ENCODE measurements at regions not wholly inside any gene's neighbourhood (a gene's known extent, or its start where the extent isn't known, plus 50 kb on each side); places are given as distances from the start of the nearest gene placed in this dataset.
"Not testable (repeated sequence)": the region's sequence is repeated elsewhere in the genome, so short reads cannot be mapped to it uniquely, and the experiment has no call there.

DNA sequence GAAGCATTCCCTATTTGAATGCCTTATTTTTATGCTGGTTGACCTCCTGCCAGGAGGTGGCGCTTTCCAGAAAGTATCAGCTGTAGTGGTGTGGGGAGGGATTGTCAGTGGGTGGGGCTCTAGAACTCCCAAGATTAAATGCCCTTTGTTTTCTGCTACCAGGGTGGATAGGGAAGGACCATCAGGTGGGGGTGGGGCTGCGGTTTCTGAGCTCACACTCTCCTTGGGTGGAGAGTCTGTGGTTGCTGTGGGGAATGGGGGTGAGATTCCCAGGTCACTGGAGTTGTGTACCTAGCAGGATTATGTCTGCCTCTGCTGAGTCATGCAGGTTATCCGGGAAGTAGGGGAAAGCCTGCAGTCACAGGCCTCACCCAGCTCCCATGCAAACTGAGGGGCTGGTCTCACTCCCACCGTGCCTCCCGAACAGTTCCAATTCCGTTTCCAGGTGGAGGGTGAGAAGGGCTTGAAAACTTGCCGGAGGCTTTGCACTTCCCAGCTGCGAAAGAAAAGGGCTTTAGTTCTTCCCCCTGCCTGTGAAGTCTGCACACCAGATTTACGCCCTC is 68.3 kb downstream of the ALG10B start:
- DNase-seq, result no peak

DNA sequence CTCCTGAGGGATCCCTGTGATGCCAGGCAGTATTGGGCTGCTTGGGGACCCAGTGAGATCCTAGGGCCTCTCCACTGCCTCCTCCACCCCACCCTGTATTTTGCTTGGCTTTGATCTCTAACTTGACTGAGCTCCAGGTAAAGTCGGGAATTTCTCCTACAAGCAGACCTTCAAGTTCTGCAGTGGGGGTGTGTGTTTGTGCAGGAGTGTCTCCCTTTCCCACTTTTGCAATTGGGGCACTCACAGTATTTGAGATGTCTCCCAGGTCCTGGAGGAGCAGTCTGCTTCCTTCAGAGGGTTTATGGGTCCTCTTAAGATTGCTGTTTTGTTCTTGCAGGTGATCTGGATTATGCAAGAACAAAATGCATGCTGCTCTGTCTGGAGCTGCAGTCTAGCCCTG is 68.9 kb downstream of the ALG10B start:
- DNase-seq, result no peak

DNA sequence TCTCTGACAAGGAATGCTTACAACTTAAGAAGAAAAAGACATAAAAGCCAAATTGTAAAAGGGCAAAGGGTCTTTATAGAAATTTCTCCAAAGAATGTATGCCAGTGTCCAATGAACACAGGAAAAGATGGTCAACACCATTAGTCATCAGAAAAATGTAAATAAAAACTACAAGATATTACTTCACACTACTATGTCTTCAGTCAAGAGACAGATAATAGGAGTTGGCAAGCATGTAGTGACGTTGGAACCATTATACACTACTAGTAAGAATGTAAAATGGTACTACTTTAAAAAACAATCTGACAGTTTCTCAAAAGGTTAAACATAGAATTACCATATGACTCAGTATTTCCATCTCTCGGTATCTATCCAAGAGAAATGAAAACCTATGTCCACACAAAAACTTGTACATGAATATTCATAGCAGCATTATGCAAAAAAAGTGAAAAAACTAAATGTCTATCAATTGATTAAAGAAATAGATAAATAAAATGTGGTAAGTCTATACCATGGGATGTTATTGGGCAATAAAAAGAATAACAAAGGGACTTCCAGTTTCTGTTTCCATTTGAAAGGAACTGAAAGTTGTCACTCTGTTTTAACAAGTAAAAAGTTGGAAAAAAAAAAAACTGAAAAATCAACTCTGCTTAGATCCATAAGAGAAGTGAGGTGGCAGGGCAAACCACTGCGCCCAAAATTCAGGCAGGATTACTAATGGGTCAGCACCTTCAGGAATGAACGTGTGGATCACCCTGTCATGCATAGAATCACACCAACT is 69.8 kb downstream of the ALG10B start:
- no peak for DNase-seq

DNA sequence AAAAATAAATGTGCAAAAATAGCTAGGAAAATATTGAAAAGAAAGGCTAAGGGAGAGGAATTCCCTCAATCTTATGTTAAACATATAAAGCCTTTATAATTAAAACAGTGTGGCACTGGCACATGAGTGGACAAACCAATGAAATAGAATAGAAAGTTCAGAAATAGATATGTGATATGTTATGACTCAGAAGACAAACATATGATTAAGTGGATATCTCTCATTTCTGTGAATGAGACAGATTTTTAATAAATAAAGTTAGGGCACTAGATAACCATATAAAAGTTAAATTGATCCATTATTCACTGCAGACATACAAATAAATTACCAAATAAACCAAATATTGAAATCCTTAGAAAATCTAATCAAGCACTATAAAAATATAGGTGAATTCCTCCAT is 73.0 kb downstream of the ALG10B start:
- DNase-seq, result no peak

DNA sequence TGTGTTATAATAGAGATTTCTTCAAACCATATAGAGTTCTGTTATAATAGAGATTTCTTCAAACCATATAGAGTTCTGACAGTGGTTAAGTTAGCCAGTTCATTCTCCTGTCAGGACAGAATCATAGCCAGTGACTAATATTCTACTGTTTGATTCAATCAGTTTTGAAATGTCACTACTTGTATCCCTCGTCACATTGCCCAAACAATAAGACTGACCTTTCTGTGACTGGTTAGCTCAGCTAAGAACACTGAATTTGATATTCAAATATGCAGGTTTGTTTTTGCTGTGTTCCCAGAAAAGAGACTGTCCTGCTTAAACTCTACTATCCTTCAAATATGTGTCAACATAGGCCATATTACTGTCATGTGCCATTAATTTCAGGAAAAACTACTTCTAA is 74.4 kb downstream of the ALG10B start:
- no peak for DNase-seq

DNA sequence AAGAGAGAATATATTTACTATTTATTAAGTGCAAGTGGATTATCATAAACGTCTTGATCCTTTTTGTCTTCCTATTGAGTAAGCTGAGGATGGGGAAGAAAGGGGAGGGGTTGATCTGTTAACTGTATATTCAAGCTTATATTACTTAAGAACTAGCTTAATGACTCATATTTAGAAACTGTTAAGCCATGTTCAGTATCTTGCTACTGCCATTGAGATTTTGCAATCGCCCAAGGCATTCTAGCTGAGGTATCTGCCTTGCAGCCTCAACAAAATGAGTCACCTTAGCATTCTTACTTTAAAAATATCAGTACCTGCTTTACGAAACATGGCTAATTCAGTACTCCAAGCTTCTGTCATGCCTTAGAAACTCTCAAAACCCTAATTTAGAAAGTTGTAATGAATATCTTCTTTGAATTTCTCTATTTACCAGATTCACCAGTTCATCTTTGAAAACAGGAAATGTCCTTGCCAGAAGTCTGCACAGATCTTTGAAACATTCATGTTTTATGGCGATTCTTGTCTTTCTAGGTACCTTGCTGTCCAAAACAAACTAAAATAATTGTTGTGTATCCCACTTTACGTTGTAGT is 76.1 kb downstream of the ALG10B start:
- DNase-seq, result no peak

DNA sequence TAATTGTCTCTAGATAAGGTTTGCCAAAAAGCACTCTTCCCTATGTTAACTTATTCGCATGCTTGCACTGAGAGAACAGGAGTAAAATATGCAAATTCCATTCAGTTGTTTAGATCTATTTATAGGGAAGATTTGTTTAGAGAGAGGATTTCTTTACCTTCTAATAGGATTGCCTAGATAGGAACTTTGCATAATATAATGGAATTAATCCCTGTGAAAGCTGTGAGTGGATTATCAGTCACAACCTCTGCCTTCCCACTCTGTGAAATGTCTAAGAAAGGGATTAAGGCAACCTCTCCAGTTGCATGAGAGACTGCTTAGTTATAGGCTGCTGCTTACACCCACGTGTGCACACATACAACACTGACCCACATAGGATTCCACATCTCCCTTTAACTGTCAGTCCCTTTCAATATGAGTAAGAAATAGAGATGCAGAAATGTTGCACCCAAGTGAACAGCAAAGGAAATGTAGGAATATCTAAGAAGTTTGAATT is 83.2 kb downstream of the ALG10B start:
- DNase-seq, result no peak

DNA sequence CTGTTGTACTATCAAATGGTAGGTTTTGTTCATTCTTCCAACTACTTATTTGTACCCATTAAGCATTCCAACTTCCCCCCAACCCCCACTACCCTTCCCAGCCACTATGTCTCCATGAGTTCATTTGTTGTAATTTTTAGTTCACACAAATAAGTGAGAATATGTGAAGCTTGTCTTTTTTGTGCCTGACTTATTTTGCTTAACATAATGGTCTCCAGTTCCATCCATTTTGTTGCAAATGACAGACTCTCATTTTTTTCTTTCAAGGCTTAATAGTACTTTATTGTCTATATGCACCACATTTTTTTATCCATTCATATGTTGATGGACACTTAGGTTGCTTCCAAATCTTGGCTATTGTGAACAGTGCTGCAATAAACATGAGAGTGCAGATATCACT is 86.2 kb downstream of the ALG10B start:
- DNase-seq, result no peak

DNA sequence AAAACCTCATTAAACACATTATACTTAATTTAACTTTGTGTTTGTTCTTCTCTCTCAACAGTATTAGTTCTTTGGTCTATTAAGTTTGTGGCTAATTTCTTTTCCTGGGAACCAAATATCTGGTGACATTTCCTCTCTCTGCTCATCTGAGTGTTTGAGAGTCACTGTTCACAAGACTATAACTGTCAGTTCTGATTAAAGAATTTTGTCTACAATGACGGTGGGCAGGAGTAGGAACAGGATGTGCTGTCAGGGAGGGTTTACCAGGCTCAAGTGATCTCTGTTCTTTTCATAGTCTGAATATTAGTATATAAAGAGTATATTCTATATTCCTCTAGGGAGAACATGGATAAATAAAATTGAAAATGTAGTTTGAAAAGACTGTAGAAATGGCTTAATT is 92.9 kb downstream of the ALG10B start:
- no peak for DNase-seq

DNA sequence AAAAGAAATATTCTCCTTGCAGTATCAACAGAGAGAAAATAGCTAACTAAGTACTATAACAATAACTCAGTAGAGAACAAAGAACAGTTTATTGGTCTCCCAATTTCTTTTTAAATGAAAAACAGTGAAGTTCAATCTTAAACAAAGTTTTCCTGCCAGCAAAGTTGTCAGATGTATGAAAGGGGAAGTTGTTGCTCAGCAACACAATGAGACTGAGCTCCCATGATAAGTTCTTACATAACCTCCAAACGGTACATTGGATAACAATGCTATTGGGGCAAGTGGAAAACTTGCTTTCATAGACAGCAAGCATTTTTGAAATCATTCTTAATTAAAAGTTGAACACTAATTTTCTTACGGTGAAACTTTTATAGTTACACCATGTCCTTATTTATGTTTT is 94.9 kb downstream of the ALG10B start:
- no peak for DNase-seq

DNA sequence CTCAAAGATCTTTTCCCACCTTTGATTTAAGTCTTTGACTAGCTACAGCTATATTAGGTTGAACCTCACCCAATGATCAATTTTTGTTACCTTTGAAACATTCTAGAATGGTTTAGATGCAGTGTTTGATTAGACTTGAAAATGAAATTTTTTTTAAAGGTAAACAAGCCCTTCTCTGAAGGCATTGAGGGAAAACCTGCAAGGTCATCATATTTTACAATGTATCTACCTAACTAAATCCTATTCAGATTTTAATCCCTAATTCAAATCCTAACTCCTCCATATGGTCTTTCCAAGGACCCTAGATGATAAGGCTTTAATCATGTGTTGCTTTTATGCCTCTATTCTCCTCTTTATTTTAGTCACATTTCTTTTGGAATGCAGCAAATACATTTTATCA is 95.4 kb downstream of the ALG10B start:
- no peak for DNase-seq

DNA sequence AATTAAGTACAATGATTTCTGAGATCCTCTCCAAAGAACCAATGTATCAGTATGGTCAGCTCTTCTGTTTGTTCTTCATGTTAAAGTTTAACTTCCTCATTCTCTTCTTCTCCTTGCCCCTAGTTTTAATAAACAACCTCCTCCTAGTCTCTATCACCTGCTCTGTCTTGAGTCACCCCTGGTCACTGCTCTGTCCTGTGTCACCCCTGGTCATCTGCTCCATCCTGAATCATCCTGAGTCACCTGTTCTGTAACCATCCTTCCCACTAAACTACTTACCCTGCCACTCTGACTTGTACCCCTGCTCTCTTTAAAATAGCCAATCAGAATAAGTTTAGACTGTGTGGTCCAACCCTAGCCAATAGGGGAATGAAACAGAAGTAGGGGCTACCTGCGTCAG is 100.5 kb downstream of the ALG10B start:
- DNase-seq, result no peak

DNA sequence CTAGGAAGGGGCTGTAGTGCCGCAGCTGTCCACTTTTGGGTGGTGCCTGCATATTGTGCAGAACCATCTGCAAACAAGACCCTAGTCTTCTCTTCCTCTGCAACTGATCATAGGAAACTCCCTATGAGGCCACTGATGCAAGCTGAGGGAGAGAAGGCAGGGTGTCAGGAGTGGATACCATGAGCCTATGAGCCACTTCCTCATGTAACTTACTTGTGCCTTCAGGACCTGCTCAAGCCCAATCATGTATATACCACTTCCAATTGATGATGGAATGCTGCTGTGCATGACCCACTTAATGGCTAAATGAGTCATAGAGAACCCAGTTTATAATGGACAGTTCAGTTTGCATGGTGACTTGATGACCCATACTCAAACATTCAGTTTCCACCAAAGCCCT is 107.9 kb downstream of the ALG10B start:
- DNase-seq, result no peak

DNA sequence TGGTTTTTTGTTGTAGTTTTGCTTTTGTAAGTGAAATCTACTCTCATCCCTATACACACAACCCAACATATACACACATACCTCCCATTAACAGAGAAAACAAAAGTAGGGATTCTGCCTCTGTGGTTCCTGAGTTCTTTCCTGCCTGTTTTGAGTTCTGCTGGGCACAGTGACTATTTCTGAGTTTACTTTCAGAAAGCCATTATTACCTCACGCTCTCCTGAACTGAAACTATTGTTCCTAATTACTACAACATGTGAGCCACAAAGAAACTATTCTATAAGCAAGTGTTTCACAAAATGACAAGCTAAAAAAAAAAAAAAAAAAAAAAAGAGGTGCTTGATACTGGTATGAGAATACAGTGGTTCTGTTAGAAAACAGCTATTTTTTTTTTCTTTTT is 110.9 kb downstream of the ALG10B start:
- DNase-seq, result no peak

DNA sequence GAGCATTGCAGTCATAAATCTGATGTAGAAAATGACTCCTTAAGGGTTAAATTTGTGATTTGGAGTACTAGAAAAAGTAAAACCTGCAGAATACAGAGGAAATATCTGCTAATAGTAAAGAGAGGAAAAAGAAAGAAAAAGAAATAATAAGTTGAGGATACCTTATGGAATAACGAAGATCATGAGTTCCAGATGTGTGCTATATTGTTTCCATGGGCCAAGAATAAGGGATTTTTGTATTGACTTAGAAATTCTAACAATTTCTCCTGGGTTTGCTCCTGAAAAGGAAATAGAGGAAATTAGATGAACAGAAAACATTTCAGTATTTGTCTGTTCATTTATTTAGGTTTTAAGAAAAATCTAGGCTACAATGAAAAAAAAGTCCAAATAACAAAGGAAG is 115.3 kb downstream of the ALG10B start:
- no peak for DNase-seq

DNA sequence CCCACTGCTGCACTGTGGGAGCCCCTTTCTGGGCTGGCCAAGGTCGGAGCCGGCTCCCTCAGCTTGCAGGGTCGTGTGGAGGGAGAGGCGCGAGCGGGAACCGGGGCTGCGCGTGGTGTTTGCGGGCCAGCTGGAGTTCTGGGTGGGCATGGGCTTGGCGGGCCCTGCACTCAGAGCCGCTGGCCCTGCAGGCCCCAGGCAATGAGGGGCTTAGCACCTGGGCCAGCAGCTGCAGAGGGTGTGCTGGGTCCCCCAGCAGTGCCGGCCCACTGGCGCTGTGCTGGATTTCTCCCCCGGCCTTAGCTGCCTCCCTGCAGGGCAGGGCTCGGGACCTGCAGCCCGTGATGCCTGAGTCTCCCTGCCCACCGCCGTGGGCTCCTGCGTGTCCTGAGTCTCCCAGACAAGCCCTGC is 125.3 kb downstream of the ALG10B start:
- DNase-seq, result not testable (repeated sequence)

DNA sequence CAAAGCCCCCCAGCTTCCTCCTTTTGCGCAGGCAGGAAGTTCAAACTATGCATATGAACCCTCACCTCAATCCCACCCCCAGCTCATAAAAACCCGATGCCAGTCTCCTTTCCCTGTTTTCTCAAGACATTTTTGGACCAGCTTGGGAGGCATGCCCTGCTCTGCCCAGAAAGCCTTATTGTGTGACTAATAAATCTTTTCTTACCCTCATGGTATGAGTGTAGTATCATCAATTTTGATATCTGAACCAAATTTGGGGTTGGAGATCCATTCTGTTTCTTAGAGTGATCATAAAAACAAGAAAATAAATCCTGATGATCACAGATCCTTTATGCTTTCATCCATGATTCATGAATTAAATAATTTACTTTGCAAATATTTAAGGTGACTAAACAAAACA is 128.5 kb downstream of the ALG10B start:
- DNase-seq, result no peak

DNA sequence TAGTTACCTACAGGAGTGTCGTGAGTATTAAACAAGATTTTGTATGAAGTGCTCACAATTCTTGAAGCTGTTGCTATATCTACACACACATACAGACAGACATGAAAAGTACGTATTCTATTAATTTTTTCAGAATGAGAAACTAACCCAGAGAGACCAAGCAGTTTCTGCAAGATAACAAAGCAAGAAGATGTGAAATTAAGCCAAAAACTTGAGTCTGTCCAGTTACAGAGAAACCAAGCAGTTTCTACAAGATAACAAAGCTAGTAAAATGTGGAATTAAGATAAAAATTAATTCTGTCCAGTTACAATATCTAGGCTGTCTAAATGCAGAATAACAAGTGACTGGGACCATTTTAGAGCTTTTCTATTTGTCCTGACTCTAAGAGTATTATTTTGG is 132.4 kb downstream of the ALG10B start:
- DNase-seq, result no peak

DNA sequence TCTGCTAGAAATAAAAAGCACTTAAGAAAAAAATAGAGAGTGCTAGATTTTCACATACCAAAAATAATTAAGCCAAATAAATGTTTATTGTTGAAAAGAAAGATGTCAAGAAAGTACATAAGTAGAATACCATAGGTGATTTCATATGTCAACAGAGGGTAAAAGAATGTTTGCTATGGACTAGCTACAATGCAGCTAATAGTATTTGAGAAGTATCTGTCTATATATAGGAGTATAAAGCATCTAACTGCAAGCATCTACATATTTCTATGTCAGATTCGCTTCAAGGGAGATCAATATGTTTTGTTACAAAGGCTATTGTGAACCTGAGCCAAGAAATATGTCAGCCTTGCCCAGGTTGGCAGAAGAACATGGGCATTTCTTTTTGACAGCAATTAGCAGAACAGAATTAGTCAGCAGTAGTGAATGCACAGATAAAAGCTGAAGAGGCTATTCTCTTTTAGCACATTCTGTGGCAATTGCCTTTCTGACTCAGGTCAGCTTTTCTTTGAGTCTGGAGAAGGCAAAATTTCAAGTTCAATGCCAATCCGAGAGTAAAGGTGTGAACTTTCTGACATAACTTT is 140.1 kb downstream of the ALG10B start:
- DNase-seq, result no peak

DNA sequence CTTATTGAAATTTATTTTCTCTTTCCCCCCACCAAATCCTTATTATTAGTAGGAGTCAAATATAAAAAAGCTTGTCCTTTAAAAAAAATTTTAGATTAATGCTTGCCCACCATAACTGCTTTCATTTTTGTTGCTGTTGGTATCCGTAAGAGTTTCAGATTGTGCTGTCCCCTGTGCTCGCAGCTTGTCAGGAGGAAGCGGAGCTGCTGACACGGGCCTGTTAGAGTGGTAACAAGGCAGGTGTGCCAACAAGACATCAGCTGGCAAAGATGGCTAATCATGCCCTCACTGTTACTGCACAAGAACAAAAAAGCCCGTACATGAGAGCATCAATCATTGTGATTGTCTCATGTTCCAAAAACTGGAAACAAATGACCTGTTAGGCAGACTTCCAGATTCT is 148.4 kb downstream of the ALG10B start:
- no peak for DNase-seq

DNA sequence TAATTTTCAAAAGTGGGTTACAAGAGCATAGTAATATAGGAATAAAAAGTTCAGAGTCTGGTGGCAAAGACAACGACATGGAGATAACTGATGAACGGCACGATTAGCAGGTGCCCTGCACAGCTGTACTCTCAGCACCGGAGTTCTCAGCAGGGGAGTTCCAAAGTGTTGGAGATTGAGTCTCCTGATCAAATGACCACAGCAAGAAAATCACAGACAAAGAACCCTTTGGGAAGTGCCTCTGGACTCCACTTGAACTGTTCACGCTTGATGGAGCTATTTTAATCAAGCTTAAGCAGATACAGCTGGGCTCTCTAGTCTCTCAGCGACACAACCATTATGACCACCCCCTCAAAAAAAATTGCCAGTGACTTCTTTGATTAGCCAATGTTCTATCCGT is 153.1 kb downstream of the ALG10B start:
- no peak for DNase-seq

DNA sequence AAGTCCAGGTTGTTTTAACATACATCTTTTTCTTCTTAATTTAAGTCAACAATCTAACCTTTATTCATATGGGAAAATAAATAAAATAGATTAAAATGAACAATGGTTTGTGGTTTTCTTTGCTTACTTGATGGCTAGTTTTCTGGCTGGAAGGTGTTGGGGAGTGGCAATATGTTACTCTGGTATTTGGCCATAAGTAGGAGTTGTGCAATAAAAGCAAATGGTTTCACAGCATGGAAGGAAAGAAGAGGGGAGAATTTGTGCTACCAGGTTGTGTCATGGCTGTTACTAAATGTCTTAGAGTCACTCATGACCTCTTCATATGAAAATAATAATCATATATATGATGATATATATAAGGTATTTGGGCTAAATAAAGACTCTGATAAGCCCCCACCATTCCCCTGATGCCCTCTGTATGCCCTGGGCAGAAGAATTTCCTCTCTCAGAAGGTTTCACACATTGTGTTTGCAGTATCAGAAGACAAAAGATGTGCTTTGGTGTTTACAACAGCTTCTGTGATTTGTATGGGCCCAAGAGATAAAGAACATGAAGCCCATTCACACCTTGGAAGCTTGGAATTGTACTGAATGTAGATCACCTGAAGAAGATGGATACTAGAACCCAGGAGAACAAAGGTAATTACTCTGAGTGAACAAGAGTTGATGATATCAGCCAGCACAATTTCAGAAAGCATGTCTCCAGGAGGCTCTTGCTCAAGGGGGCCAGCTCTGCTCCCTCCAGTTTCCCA is 160.9 kb downstream of the ALG10B start:
- DNase-seq, result no peak

DNA sequence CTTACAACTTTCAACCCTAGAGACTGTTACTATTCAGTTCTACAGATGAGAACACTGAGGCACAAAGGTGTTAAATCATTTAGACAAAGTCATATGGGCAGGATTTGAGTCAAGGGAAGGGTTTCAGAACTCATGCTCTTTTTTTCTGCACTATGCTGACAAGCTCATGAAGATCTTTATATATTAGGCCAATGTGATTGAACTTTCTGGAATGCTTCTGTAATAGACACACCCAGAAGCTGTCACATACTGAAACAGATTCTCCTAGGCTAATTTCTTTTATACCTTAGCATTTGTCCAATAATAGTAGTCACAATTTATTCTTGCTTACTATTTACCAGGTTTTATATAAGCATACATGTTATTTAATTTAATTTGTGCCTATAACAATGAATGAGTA is 164.0 kb downstream of the ALG10B start:
- DNase-seq, result no peak
